Activated CD4-positive, CD25-positive, alpha-beta regulatory T cell treated with anti-CD3 and anti-CD28 coated beads, Interleukin-2, amount 50 U/mL, for 16 hours (primary cell): ENCODE measurements at regions not wholly inside any gene's neighbourhood (a gene's known extent, or its start where the extent isn't known, plus 50 kb on each side); places are given as distances from the start of the nearest gene placed in this dataset.
"Not testable (repeated sequence)": the region's sequence is repeated elsewhere in the genome, so short reads cannot be mapped to it uniquely, and the experiment has no call there.

Experiments
- DNase-seq: peaks from one replicate; pipeline ENCODE4 v3.0.0-alpha.2; 2020; ENCODE audit warnings: low read depth, low spot score

DNA sequence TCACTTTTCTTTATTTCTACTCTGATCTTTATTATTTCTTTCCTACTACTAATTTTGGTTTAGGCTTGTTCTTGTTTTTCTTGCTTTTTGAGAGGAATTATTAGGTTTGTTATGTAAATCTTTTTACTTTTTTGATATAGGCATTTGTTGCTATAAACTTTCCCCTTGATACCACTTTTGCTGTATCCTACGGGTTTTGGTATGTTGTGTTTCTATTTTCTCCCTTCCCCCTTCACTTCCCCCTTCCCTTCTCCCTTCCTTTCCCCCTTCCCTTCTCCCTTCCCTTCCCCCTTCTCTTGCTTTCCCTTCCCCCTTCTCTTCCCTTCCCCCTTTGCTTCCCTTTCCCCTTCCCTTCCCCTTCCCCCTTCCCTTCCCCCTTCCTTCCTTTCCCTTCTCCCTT, 529.6 kb downstream of the RAB38 start:
- DNase-seq: no peak

DNA sequence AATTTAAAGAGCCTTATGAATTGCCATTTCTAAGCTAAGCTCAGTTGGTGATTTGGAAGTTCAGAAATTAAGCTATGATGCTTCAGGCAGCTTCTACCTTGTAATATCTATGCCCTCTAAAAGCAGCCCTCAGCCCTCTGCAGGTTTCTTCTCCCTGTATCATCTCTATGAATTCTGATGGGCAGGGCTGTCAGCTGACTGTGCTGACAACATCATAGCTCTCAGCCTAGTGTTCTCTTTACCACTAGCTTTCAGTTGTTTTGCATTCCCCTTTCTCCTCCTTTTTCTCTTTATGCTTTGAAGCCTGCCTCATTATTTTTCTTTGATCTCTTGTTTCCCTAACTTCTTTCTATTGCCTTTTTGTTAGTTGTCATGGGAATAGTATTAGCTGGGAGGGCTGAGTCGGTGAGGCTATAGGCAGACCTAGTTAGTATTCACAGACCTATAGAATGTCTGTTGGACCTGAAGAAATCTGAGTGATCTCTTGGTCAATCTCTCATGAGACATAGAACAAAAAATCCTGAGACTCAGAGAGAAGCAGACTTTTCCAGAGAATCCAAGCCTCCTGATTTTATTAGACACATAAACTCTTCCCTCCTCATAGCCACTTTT, 535.4 kb downstream of the RAB38 start:
- DNase-seq: no peak

DNA sequence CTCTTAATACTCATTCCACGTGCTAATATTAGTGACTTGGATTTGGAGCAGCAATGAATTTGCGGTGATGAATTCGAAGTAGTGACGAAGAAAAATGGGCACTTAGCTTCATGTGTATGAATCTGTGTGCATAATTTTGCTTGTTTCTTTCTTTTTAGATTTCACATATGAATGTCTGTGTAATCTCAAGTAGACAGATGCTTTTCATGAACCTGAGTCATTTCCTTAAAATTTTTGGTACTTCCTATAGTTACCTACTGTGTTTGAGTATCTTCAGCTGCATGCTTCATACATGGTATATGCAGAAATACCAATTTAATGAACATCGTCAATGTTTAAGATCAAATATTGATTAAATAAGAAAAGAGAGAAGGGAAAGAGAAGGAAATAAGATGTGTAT, 540.2 kb downstream of the RAB38 start:
- DNase-seq: no peak

DNA sequence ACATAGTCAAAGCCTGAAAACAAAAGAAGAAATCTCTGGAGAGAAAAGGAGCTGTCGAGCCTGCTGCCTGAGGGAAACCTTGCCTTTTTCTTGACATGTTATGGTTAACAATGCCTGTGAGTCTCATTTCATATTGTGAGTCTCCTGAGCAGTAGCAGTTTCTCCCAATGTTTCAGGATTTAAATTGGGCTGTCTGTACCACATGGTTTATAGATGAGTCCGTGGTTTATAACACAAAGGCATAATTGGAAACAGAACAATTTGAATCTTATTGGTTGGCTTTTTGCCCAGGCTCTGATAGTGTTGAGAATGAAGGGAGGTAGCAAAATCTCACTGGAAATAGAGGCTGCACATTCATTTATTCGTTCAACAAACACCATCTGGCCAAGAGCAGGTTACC, 540.9 kb downstream of the RAB38 start:
- no peak for DNase-seq

DNA sequence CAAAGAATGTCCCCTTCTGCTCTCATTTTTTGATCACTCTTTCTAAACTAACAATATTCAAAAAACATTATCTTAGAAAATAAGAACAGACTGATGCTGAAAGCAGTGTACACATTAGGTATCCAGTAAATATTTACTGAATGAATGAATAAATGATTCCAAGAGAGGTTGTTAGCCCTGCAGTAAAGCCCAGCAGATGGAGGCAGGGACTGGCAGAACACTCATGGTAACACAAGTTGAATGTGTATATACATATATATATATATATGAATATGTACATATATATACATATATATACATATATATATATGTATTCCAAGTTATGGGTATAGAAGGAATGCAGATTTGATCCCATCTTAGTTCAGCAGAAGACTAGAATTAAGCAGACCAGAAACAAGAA, 546.3 kb downstream of the RAB38 start:
- no peak for DNase-seq

DNA sequence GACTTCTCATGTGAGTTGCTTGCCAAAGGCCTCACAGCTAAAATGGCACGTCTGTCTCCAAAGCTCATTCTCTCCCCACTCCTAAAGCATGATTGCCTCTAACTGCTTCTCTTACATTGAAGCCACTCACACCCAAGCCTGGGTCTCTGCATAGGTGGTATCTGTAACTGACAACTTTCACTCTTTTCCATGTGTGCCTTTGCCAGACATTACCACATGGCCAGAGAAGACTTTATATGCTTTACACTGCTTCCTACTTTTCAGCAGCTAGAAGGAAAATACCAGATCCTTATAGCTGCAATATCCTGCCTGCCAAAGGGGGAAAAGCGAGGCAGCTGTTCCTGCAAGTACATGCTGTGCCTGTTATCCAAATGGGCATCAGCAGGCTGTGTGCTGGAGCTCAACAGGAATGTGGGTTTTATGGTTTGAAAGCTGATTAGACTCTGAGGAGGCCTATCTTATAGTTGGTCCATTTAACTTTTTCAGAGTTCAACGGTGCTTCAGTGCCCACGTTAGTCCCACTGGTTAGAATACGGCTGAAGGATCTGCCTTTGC, 547.1 kb downstream of the RAB38 start:
- DNase-seq: no peak

DNA sequence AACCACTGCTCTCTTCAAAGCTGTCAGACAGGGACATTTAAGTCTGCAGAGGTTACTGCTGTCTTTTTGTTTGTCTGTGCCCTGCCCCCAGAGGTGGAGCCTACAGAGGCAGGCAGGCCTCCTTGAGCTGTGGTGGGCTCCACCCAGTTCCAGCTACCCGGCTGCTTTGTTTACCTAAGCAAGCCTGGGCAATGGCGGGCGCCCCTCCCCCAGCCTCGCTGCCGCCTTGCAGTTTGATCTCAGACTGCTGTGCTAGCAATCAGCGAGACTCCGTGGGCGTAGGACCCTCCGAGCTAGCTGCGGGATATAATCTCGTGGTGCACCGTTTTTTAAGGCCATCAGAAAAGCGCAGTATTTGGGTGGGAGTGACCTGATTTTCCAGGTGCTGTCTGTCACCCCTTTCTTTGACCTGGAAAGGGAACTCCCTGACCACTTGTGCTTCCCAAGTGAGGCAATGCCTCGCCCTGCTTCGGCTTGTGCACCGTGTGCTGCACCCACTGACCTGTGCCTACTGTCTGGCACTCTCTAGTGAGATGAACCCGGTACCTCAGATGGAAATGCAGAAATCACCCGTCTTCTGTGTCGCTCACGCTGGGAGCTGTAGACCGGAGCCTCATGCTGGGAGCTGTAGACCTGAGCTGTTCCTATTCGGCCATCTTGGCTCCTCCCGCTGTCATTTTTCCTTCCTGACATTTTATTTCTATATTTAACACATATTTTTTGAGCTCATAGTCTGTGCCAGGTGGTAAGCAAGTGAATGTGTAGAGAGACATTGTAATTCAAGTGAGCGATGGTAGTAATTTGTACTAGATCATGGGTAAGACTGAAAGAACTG, 551.5 kb downstream of the RAB38 start:
- not testable (repeated sequence) for DNase-seq

DNA sequence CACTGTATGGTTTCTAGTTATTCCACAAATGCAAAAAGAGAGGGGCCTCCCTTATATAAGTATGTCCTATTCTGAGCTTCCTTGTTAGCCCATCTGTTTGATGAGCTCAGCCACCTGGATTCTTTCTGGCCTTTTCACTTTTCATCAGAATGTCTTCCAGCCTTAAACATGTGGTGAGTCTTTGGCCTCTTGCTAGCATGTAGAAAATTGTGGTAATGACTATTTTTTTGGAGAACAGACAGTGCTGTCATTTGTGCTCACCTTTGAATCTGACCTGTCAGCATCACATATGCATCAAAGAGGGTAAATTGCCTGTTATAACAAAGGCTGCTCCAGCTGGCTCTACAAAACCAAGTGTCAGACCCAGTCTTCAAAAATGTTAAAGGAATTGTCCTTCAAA, 558.7 kb downstream of the RAB38 start:
- DNase-seq: no peak

DNA sequence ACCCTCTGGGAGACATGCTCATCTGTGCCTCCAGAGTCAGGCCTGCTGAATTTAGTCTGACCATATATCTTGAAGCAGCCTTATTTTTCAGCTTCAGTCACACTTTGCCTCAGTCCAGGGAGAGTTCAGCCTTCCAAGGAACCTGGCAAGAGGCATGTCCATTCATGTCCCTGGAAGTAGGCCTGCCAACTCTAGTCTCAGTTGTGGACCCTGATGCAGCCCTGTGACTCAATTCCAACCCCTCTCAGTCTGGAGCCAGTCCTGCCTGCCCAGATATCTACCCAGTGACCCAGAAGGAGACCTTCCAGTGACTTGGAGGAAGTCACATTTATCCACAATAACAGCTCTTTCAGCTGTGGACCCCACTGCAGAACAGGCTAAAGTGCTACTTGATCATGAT, 566.6 kb downstream of the TMEM135 start:
- no peak for DNase-seq

DNA sequence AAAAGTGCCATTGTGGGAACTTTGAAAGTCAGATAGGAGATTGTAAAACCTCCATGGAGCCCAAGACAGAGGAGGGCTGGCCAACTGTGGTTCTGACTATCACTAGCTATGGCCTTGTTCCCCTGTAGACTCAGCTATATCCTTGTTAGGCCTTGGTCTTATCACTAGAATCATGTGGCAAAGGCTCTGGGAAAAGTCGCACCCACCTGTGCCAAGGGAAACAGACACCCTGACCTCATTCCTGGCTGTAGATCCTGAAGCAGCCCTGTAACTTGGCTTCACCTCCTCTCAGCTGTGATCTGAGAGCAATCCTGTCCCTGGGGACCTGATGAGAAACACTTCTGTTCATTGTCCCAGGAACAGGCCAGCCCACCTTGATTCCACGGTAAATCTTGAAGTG, 566.2 kb downstream of the TMEM135 start:
- no peak for DNase-seq

DNA sequence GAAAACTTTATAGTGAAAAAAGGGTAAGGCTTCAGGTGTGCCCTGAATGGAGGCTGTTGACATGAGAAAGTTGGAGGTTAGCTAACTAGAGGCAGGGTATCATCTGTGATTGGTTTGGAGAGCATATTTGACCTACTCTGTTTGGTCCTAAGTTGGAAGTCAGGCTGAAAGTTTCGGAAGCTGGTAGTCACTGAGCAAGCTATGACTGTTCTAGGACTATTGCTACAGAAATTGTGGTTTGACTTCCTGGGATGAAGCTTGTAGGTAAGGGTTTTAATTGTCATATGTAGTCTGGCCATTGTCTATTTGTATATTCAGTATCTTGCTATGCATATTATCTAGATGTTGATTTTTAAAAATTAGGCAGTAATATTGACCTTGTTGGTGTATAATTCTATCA, 565.0 kb downstream of the TMEM135 start:
- no peak for DNase-seq

DNA sequence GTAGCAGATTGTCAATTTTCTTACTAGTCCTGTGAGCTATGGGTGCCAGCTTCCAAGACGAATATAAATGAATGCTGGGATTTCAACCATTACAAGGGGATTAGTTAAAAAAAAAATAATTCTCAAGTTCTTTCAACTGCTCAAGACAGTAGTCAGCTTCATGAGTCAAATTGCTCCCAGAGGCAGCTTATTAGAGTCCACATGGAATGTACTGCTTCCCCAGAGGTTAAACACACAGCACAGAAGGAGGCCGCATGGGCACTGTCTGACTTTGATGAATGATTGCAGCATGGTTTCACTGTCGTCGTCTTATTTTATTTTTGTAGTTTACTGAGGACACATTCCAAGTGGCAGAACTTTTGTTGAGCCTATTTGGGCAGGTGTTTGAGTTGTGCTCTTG, 563.2 kb downstream of the TMEM135 start:
- no peak for DNase-seq

DNA sequence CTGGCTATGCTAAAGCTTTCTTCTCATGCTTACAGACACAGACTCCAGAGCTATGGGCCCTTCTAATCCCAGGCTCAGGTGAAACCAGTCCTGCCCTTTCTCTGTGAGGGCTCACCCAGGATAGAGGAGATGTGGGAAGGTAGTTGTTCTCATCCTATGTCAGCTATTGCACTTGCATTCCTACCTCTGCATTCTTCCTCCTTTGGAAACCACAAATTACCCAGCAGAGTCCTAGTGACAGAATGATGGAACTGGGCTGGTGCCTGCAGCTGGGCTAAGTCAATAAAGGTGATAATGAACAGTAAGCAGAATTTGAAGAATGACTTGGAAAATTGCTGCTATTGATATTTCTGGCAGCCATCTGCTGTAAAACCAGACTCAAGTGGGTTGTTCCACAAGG, 560.0 kb downstream of the TMEM135 start:
- no peak for DNase-seq

DNA sequence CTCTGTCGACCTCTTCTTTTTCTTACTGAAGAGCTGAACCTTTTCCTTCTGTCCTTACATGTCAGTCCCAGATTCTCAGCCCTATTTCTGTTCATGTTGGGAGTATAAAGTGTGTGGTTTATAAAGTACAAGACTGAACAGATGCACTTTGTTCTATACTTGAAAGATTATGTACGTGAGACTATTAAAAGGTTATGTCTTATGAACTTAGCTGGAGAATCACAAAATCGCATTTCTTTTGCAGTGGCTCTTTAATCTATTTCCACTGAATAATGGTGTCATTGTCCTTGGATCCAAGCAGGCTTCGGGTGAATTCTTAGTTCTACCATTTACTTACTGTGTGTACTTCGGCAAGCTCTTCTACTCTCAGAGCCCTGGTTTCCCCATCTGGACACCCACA, 558.4 kb downstream of the TMEM135 start:
- no peak for DNase-seq

DNA sequence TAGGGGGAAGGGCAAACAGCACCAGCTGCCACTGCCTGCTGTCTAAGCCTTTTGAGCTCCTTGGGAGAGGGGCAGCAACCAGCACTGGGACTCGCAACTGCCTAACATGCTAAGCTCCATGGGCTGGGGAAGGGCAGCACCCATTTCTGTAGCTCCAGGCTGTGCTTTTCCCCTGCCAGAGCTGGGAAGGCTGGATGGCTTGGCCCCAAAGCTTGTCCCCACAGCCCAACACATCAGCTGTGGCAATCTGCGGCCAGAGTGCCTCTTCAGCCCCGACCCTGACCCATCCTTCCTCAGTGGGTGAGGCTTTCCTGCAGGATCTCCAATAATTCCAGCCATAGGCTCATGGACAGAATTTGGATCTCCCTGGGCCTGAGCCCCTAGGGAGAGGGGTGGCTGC, 551.3 kb downstream of the TMEM135 start:
- no peak for DNase-seq

DNA sequence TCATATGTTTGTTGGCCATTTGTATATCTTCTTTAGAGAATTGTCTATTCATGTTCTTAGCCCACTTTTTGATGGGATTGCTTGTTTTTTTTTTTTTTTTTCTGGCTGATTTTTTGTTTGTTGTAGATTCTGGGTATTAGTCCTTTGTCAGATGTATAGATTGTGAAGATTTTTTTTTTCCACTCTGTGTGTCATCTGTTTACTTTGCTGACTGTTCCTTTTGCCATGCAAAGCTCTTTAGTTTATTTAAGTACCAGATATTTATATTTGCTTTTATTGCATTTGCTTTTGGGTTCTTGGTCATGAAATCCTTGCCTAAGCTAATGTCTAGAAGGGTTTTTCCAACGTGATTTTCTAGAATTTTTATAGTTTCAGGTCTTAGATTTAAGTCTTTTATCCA, 547.9 kb downstream of the TMEM135 start:
- not testable (repeated sequence) for DNase-seq

DNA sequence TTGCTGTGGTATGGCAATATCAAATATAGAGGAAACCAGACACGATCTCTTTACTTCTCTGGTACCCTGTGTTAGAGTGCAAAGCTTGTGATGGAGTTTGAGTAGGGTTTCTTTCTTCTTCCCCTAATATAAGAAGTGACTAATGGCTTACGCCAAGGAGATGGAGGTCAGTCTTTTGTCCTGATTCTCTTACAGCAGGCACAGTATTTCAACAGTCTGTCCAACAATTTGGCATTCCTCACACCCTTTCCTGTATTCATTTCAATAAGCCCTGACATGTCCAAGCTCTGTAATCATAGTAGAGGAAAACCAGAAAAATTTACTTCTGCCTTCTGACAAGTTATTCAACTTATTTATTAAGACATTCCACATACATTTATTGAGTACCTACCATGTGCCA, 546.2 kb downstream of the TMEM135 start:
- no peak for DNase-seq

DNA sequence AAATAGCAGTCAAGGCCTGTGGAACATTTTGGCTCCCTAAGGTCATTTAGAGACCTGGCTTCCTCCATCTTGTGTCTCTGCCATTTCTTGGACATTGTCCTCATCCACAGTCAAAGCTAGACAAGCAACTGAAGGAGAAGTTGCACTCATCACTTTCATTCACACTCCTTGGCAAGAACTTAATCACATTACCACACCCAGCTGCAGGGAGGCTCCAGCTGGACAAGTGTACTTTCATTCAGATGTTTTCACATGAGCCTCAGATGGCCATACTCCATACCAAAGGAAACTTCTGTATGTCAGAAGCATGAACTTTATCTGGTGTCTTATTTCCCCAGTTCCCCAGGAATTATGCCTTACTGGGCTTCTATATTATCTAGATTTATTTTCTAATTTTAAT, 537.4 kb downstream of the TMEM135 start:
- no peak for DNase-seq

DNA sequence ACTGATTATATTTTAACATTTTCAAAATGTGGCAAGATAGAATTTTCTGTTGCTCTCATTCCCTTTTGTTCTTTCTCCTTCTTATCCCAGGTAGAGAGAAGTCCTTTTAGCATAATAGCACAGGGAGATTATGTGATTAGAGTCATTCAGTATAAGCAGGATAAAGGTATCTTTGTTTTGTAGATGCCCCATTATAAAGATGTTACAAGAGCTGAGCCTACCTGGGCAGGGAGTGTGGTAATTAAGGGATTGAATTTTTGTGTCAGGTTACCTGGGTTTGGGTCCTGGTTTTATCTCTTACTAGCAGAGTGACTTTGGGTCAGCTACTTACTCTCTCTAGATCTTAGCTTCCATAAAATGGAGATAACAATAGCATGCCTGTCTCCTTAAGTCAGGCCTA, 536.5 kb downstream of the TMEM135 start:
- DNase-seq: no peak

DNA sequence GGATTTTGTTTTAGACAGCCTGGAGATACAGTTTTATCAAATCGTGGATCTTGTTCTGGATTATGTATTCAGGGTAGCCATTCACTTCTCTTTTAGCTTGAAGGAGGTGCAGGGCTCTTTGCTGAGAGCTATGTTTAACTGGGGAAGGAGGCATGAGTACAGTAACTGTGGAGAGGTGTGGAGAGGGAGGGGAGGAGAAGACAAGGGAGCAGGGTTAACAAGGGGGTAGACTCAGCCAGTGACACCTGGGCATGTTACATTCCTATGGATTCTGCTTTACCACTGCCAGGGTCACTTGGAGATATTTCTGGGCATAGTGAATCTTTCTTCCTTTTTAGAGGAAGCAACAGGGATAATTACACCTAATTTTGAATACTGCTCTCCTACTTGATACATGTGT, 536.0 kb downstream of the TMEM135 start:
- no peak for DNase-seq

DNA sequence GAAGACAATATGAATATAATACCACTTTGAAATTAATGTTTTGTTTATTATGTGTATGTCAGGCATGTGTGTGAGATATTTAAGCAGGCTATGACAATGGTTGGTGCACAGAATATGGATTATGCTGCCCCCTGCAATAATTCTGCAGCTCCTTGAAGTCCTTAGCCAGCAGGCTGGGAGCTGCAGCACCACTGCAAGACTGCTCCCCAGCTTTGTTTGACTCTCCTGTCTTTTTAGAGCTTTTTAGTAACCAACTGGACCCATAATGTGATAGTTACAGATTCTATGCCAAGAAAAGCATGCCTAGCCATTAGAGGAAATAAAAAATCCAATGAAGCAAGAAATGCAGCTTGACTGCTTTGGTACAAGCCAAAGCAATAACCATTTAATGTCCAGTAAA, 535.1 kb downstream of the TMEM135 start:
- DNase-seq: no peak

DNA sequence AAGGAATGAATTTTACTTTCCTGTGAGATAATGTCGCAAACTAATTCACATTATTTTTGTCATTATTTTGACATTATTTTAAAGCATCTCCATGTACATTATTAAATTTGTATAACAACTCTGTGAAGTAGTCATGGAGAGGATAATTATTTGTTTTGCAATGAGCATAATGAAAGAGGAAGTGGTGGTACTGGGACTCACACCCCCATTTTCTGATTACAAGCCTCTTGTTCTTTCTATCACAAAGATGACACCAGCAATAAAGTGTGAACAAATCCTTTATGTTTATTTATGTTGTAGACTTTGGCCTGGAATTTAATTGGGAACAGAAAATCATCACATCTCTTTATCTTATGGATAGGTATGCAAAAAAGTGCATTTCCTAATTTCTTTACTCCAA, 522.6 kb downstream of the TMEM135 start:
- no peak for DNase-seq

DNA sequence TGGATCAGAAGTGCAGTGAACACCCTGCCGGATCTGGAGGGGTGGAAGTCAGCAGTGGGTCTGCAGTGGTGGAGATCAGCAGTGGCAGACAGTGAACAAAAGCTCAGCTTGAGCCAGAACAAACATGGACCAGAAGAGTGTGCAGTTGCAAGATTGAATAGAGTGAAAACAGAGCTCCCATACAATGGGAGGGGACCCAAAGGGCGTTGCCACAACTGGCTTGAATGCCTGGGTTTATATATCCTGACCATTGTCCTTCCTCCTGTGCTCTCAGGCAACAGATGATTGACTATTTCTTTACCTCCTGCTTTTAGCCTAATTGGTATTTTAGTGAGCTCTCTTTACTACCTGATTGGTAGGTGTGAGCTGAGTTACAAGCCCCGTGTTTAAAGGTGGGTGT, 522.1 kb downstream of the TMEM135 start:
- not testable (repeated sequence) for DNase-seq
